ENCODE measurements at regions not wholly inside any gene's neighbourhood (a gene's known extent, or its start where the extent isn't known, plus 50 kb on each side); places are given as distances from the start of the nearest gene placed in this dataset.

GRCh38 chr12:127414186-127414585 lies 852.8 kb upstream of the TMEM132C start:
- no peak for DNase-seq (ENCODE audit: low spot score)

- no peak for DNase-seq (ENCODE audit: low spot score)
These were observed 852.3 kb upstream of the TMEM132C start for GRCh38 chr12:127414636-127415035.

- no peak for DNase-seq (ENCODE audit: low spot score)
These were observed 850.2 kb upstream of the TMEM132C start for GRCh38 chr12:127416796-127417195.

- DNase-seq (ENCODE audit: low spot score): no peak
These were observed 847.9 kb upstream of the TMEM132C start for GRCh38 chr12:127419111-127419510.

GRCh38 chr12:127421614-127422013 lies 845.4 kb upstream of the TMEM132C start:
- no peak for DNase-seq (ENCODE audit: low spot score)

GRCh38 chr12:127422935-127423566 lies 843.9 kb upstream of the TMEM132C start:
- DNase-seq (ENCODE audit: low spot score): no peak

GRCh38 chr12:127425474-127425873 lies 841.5 kb upstream of the TMEM132C start:
- DNase-seq (ENCODE audit: low spot score): no peak

- DNase-seq (ENCODE audit: low spot score): no peak
These were observed 838.5 kb upstream of the TMEM132C start for GRCh38 chr12:127428420-127428819.

GRCh38 chr12:127429551-127430285 lies 837.3 kb upstream of the TMEM132C start:
- no peak for DNase-seq (ENCODE audit: low spot score)

- no peak for DNase-seq (ENCODE audit: low spot score)
These were observed 836.6 kb upstream of the TMEM132C start for GRCh38 chr12:127430401-127430800.

GRCh38 chr12:127431177-127431576 lies 835.8 kb upstream of the TMEM132C start:
- no peak for DNase-seq (ENCODE audit: low spot score)

- no peak for DNase-seq (ENCODE audit: low spot score)
These were observed 835.4 kb upstream of the TMEM132C start for GRCh38 chr12:127431594-127431993.

GRCh38 chr12:127435439-127435838 lies 831.5 kb upstream of the TMEM132C start:
- no peak for DNase-seq (ENCODE audit: low spot score)

- no peak for DNase-seq (ENCODE audit: low spot score)
These were observed 828.3 kb upstream of the TMEM132C start for GRCh38 chr12:127438512-127439244.

GRCh38 chr12:127445581-127446139 lies 821.3 kb upstream of the TMEM132C start:
- DNase-seq (ENCODE audit: low spot score): no peak

GRCh38 chr12:127448906-127449305 lies 818.1 kb upstream of the TMEM132C start:
- DNase-seq (ENCODE audit: low spot score): no peak

GRCh38 chr12:127450826-127451225 lies 816.1 kb upstream of the TMEM132C start:
- DNase-seq (ENCODE audit: low spot score): no peak

GRCh38 chr12:127455347-127456265 lies 811.4 kb upstream of the TMEM132C start:
- DNase-seq (ENCODE audit: low spot score): no peak

GRCh38 chr12:127457726-127458125 lies 809.2 kb upstream of the TMEM132C start:
- no peak for DNase-seq (ENCODE audit: low spot score)

GRCh38 chr12:127459166-127459565 lies 807.8 kb upstream of the TMEM132C start:
- no peak for DNase-seq (ENCODE audit: low spot score)

- no peak for DNase-seq (ENCODE audit: low spot score)
These were observed 807.3 kb upstream of the TMEM132C start for GRCh38 chr12:127459687-127460086.

GRCh38 chr12:127463237-127463636 lies 803.7 kb upstream of the TMEM132C start:
- DNase-seq (ENCODE audit: low spot score): no peak

Data from pons (tissue), 1 donor.